ENCODE measurements at regions not wholly inside any gene's neighbourhood (a gene's known extent, or its start where the extent isn't known, plus 50 kb on each side); places are given as distances from the start of the nearest gene placed in this dataset.
"Not testable (repeated sequence)": the region's sequence is repeated elsewhere in the genome, so short reads cannot be mapped to it uniquely, and the experiment has no call there.

DNA sequence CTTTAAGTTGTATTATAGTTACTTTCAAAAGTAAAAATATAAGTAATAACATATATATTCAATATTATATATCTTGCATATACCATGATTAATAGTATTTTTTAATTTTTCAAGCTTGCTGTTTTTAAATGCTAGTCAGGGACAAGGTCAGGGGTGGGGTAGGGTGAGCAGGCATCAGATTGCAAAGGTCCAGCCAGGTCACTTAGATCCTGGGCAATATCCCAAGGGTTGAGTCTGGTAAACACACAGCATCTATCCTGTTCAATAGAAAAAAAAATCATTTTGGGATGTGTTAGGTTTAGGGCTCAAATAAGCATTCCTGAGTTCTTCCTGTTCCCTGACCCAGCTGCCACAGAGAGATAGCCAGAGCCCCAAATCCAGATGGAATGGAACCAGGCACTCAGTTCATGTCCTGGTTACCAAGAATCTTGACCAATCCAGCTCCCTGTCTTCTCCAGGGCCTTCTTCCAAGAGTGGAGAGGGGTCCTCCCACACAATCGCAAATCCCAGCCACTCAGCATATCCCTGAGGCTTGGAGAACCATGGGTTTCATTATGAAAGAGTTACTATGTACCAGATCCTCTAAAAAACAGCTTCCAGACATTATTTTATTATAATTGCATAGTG, 134.9 kb upstream of the TOP1 start:
- DNase-seq (no peak), ATAC-seq (no peak)

DNA sequence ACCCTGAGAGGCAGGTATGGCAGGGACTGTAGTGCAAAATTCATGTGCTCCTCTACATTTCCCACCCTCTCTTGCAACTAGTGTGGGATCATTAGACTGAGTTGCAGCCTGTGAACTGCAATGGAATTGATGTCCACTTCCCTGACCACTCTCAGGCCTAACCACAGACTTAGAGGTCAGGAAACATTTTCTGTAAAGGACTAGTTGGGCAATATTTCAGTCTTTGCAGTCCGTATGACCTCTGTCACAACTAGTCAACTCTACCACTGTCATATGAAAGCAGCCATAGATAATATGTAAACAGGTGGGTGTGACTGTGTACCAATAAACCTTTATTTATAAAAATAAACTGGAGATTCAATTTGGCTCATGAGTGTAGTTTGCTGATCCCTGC, 134.4 kb upstream of the TOP1 start:
- DNase-seq (no peak), ATAC-seq (no peak)

DNA sequence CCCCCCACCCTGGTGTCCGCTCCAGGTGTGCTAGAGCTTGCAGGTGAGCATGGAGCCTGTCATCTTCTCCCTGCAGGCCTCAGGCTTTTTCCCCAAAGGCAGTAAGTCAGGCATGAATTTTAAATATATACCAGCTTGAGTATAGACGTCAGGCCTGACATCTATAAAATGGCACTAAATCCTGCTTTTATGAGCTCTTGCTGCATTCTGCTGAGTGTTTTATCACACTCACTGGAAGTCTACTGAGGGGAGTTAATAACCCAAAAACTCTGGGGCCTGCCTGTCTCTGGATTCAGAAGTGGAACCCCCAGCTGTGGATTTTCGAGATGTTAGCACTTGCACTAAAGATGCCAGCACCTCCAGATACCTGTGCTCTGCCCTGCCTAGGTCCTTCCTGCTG, 133.4 kb upstream of the TOP1 start:
- DNase-seq (no peak), ATAC-seq (no peak)

DNA sequence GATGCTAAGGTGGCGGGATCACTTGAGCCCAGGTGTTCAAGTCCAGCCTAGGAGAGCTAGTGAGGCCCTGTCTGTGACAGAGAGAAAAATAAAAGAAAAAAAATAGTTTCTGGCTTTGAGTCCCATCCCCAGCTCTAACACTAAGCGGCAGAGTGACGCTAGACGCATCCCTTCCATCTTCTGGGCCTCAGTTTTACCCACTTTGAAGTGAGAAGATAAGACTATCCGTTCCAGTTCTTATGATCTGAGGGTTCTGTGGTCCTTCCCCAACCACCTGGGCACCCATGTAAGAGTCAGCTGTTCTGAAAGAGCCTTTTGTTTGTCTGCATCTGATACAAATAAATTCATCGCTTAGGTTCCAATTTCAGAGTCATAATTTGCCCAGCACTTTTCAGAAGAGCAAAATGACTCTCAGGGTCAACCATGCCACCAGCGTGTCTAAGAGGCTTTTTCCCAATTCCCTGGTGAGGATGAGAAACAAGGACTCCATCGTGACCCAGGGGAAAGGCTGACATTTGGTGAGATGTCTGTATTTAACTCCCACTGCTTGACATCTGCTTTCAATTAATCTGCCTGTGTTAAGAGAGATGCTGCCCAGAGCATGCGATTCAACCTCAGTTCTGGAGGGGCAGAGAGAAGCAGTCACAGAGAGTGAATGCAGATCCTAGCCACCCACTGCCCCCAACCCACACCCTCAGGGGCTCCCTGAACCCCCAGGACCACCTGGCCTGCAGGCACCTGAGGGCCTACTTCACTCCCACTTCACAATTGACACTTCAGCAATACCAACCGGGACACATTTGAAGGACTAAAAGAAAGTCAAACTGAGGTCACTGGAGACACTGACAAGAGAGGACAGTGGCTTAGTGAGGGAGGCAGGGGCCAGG, 131.6 kb upstream of the TOP1 start:
- no peak for ATAC-seq

DNA sequence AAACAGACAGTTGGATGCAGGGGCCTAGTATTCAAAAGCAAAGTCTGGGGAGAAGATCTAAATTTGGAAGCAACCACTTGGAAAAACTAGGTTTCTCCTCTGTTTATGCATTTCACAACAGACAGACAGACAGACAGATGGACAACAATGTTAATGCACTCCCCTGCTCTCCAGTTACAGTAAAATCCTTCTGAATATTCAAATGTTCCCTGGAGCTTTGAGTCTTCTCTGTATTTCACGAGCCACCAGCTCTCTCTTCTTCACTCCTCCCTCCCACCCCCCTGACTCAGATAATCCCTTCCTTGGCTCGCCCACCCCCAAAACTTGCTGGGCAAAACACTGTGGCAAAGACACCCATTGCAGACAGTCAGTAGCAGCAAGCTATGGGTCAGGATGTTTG, 129.3 kb upstream of the TOP1 start:
- DNase-seq: no peak
- ATAC-seq: no peak

More for the DNA sequence above, 131.6 kb upstream of the TOP1 start:
- no peak for DNase-seq

DNA sequence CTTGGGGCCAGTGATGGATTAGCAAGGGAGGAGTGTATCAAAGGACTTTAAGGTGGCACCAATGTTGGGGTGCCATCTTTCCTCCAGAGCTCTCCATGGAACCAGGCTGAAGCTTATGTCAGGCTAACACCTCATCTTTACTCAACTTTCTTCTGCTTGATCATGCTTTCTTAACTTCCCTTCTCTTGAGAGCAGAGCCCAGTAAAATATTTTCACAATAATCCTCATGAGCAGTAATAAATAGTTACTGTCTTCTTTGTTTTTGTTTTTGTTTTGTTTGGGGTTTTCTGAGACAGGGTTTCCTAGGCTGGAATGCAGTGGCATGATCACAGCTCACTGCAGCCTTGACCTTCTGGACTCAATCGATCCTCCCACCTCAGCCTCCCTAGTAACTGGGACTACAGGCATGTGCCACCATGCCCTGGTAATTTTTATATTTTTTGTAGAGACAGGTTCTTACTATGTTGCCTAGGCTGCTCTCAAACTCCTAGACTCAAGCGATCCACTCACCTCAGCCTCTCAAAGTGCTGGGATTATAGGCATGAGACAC, 127.9 kb upstream of the TOP1 start:
- DNase-seq (no peak), ATAC-seq (no peak)

DNA sequence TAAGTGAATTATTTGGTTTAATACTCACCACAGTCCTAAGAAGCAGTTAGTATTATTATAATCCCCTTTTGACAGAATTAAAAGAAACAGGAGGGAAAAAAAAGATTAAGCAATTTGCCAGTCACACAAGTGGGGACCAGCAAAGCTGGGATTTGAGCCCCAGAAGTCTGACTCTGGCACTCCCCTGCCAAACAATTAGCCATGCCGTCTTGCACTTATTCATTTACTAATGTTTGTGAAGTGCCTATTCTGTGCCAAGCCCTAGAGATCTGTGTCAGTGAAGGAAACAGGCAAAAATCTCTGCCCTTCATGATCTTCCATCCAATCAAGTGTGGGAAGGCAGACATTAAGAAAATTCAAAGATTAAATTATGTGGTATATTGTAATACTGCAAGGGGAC, 126.0 kb upstream of the TOP1 start:
- DNase-seq (no peak), ATAC-seq (no peak)

DNA sequence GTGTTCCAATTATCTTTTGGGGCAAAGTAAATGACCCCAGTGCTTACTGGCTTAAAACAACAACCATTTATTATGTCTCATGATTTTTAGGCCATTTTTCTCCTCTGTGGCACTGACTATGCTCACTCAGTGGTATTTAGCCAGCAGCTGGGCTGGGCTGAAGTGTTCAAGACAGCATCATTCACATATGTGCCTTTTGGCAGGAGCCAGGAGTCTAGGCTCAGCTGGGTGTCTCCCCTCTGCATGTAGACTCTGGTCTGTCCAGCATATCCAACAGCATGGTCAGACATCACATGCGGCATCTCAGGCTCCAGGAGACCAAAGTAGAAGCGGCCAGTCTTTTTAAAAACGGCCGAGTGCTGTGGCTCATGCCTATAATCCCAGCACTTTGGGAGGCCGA, 120.3 kb upstream of the TOP1 start:
- DNase-seq (no peak), ATAC-seq (no peak)

DNA sequence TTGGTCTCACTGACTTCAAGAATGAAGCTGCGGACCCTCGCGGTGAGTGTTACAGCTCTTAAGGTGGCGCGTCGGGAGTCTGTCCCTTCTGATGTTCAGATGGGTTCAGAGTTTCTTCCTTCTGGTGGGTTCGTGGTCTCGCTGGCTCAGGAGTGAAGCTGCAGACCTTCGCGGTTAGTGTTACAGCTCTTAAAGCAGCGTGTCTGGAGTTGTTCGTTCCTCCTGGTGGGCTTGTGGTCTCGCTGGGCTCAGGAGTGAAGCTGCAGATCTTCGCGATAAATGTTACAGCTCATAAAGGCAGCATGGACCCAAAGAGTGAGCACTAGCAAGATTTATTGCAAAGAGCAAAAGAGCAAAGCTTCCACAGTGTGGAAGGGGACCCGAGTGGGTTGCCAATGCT, 119.1 kb upstream of the TOP1 start:
- not testable (repeated sequence) for DNase-seq, ATAC-seq

DNA sequence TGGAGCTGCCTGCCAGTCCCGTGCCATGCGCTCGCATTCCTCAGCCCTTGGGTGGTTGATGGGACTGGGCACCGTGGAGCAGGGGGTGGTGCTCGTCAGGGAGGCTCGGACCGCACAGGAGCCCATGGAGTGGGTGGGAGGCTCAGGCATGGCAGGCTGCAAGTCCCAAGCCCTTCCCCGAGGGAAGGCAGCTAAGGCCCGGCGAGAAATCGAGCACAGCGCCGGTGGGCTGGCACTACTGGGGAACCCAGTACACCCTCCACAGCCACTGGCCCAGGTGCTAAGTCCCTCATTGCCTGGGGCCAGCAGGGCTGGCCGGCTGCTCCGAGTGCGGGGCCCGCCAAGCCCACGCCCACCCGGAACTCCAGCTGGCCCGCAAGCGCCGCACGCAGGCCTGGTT, 118.2 kb upstream of the TOP1 start:
- DNase-seq, ATAC-seq: not testable (repeated sequence)

DNA sequence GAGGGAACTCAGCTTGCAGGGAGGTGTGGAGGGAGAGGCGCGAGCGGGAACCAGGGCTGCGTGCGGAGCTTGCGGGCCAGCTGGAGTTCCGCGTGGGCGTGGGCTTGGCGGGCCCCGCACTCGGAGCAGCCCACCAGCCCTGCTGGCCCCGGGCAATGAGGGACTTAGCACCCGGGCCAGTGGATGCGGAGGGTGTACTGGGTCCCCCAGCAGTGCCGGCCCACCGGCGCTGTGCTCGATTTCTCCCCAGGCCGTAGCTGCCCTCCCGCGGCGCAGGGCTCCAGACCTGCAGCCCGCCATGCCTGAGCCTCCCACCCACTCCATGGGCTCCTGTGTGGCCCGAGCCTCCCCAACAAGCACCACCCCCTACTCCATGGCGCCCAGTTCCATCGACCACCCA, 117.5 kb upstream of the TOP1 start:
- DNase-seq, ATAC-seq: not testable (repeated sequence)

DNA sequence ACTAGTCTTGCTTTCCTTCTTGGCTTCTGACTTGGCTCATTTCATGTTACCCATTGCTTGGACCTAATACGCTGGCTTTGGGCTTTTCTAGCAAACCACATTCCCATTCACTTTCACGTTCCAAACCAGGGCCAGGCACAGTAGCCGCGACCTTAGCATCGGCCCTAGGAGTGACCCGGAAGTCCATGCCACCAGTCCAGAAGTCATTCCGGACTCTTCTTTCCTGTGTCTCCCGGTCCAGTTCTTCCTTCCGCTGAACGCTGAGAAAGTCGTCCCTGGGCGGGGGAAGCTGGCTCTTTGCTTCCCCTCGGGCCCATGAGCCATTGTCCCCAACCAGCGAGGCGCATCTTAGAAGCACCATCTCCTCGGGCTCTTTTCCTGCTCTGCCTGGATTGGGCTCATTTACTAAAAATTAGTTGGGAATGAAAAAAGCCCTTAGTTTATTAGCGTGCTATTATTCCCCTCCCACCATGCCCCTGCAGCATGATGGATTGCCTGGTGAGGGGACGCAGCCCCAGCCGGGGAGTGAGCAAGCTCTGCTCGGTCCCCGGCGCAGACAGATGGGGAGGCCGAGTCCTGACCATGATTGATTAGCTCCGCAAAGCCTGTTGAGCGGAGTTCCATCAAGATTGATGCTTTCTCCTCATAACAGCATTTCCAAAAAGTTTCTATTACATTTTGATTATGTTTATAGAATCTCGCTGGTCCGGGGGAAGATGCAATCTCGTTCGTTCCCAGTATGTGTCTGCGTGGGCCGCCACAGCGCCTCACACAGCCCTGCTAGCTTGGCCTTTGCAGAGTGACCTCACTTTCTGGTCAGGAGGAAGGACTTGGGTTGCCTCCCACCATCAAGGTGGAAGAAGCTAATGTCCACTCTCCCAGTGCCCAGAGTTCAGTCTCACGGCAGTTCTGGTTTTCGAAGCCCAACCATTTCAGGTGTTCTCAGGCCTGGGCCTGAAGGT, 115.1 kb upstream of the TOP1 start:
- no peak for DNase-seq

DNA sequence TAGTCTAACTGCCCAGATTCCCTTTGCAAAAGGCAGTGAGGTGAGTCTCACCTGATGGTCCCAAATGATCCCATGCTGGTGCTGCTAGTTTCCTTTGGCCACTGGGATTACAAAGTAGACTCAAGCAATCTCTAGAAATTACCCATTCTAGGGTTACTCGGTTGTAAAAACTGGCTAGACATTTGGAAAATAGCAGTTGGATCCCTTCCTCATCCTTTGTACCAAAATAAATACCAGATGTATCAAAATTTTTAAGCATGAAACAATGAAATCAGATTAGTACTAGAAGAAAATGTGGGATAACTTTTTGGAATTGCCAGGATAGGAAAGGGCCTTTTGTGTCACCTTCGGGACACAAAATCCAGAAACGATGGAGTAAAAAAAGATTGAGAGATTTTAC, 112.9 kb upstream of the TOP1 start:
- DNase-seq: no peak
- no peak for ATAC-seq

More for the DNA sequence above, 115.1 kb upstream of the TOP1 start:
- ATAC-seq: no peak

DNA sequence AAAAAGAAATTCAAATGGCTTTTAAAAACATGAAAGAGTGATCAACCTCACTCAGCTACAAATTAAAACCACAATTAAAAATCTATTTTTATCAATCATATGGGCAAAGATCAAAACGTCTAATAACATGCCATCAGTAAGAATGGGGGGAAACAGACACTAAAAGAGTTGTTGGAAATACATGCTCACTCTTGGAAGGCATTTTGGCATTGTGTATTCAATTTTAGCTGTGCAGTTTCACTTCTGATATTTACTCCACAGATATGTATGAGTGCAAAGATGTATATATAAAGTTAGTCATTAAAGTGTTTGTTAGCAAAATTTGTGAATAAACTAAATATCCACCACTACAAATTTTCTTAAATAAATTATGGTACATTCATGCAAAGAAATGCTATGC, 112.3 kb upstream of the TOP1 start:
- ATAC-seq (no peak), DNase-seq (no peak)

DNA sequence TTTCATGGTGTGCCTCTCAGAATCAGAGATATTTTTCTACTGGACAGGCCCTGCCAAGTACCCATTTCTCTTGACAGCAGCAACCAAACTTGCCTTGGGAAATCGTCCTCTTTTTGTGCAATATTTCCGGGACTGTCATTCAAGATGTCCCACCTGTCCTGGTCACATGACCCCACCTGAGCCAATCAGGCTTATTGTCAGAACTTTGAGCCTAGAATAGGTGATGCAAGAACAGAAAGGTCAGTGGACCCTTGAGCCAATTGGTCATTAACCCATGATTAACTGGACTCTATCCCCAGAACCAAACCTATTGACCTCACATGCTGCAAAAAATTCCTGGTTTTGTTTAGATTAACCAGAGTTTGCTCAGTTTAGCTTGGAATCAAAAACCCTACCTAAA, 108.3 kb upstream of the TOP1 start:
- no peak for DNase-seq
- no peak for ATAC-seq

DNA sequence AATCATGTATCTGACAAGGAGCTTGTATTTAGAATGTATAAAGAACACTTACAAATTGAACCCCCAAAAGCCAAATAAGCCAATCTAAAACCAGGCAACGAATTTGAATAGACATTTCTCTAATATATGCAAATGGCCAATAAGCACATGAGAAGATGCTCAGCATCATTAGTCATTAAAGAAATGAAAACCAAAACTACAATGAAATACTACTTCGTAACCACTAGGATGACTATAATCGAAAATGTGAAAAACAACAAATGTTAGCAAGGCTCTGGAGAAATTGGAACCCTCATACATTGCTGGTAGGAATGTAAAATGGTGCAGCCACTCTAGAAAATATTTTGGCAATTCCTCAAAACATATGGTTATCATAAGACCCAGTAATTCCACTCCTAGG, 105.8 kb upstream of the TOP1 start:
- no peak for ATAC-seq
- no peak for DNase-seq

DNA sequence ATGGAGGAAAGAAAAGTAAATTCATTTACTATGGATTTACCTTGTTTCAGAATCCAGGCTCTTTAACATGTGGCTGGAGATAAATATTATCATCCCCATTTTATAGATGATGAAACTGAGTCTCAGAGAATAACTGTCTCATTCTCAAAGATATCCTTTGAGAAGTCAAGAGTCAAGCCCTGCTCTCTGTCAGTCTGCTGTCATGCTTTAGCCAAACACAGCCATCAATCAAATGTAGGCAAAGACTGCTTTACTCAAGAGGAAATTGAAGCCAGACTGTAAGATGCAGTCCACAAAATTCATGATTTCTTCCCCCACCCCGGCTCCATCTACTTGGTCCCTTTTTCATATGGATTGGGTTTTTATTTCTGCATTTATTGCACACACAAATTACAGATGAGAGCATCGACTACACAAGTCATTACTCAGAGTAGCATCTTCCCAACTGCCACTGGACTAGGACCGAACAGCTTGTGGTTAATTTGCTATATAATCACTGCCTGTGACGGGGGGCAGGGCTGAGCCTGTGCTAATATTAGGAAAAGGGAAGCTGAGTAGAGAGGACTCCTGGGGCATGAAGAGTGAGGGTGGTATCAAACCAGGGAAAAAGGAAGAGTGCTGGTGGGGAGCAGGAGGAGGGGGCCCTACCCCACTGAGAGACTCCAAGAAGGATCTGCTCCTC, 102.7 kb upstream of the TOP1 start:
- no peak for DNase-seq

DNA sequence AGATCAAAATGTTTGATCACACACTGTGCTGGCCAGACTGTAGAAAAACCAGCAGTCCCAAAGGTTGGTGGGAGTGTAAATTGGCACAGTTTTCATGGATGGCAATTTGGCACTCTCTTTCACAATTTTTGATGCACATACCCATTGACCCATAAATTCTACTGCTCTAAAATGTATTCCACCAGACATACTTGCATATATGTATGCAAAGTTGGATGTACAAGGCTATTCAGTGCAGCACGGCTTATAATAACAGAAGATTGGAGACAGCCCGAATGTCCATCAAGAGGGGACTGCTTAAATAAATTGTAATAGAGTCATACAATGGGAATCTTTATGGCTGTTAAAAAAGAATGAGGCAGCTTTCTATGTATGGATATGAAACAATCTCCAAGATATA, 101.7 kb upstream of the TOP1 start:
- DNase-seq: no peak
- ATAC-seq: no peak

More for the DNA sequence above, 102.7 kb upstream of the TOP1 start:
- ATAC-seq: no peak

DNA sequence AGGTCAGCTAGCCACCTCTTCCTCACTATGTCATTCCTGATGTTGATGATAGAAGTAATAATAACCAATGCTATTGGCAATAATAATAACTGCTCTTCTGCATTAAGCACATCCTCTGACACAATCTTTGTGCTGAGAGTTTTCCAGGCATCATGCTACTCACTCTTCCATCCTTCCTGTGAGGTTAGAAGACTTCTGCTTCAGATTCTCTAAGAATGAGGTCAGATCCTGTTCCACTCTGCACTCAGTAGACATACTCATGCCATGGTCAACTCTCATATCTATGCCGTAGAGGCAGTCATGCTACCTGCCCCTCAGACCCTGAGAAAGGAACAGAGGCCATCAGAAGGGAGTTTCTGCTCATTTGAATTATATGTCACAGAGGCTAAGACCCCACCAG, 98.1 kb upstream of the TOP1 start:
- no peak for ATAC-seq
- no peak for DNase-seq

DNA sequence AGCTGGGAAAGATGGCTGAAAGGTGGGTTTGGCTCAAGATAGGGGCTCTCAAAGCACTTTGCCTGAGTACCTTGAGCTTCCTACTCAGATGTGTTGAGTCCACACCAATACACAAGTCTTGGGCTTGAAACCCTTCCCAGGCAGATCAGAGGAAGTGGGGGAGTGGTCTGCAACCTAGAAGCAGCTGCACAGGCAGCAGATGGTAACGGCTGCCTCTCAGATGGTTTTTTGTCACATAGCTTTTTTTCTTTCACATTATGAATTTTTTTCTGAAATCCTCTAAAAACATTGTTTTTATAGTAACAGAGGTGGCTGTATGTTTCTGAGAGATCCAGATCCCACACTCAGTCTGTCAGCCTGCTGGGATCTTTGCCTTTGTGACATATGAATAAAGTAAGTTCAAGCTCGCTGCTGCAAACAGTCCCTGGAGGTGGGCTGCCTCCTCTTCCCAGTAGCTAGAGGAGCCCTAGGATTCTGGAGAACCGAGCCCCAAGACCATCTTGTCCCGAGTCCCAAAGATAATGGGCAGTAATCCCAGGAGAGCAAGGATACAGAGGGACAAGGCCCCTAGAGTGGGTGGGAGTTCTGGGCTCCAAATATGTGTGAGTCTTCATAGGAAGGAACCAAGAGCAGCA, 97.1 kb upstream of the TOP1 start:
- DNase-seq (no peak), ATAC-seq (no peak)

DNA sequence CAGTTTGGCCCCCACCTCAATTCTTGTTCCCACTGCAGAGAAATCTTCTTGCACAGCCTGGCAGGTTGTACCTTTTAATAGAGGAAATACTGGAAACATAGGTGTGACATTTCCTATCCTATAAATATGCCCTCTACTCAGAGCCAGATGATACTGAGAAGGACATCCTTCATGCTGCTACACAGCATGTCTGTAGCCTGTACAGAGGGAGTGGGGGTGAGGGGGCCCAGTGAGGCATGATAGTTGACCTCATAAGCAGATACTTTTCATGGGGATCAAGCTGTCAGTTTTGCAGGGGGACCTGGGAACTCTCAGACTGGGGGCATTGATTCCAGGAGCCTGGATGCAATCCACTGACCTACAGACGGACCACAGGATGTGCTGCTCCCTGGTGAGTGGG, 96.2 kb upstream of the TOP1 start:
- DNase-seq: no peak
- ATAC-seq: no peak
